Skin of body (tissue), 1 donor: ENCODE measurements at regions not wholly inside any gene's neighbourhood (a gene's known extent, or its start where the extent isn't known, plus 50 kb on each side); places are given as distances from the start of the nearest gene placed in this dataset.
"Not testable (repeated sequence)": the region's sequence is repeated elsewhere in the genome, so short reads cannot be mapped to it uniquely, and the experiment has no call there.

Experiments used
- DNase-seq: peaks from one replicate; lab custom pipeline; 2025; lab: John Stamatoyannopoulos, UW

DNA sequence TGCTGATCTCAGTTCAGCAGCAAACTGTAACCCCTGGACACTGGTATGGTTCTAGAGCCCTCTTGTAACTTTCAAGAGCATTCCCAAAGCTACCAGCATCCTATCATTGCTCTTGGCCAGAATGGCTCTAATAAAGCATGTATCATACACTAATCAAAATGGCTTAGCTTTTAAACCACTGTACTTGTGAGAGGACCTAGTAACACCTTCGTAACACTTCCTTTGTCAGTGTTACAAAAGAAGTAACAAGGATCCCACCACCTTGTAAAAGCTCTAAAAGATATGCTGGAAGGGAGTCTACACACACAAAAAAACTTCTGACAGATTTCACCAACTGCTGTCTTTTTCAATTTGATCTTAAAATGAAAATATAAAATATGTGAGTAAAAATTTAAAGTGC, 144.7 kb downstream of the ALOX5 start:
- no peak for DNase-seq

DNA sequence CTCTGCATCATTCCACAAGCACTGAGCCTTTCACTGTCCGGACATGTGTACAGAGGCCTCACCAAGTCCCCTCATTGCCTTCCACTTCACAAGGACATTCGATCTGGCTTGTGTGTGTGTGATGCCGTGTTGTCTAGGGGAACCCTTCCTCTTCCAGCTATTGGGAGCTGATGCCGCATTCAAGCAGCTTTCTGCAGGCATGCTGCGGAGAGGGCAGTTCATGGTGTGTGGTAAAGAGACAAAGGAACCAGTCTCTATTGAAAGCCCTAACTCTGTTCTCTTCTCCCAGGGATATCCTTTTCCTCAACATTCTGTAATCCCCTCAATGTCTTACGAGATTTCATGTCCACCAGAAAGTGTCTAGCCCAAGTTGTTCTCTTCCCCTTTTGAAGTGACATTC, 141.6 kb downstream of the ALOX5 start:
- DNase-seq: no peak

DNA sequence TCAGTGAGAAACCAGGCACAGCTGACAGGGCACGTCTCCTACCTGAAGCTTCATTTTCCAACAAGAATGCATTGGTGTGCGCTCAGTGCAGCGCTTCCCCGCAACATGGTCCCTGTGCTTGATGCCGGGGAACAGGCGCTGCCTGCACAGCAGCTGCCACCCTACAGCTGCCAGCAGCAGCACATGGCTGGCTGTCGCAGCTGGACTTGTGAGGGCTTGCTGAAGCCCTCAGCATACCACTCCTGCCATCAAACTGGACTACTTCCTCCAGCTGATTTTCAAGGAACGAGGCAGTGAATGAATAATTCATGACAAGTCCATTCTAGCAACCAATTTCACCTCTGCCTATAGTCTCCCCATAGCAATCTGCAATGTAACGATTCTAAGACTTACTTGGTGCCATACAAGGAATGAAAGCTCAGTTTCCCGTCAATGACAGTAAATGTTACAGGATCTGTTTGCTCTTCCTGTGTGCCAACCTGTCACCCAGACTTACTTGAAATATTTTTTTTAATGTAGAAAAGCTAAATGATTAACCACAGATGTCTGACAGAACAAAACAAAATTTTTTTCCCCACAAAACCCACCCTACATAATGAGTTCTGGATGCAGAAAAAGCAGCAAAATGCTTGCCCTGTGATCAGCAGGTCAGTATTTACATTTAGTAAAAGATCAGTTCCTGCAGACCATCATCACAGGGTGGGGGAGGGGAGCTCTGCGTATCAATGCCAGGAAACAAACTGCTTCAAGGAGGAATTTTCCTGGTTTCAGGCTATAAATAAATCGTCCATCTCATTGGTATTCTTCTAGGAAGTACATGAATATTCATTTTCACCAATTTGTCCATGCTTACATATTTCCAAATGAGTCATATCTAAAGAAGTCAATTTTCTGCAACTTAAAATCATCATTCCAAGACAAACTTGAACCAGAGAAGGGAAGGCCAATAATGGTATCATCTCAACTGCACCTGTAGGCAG, 140.6 kb downstream of the ALOX5 start:
- peak; percentile 16 for DNase-seq

DNA sequence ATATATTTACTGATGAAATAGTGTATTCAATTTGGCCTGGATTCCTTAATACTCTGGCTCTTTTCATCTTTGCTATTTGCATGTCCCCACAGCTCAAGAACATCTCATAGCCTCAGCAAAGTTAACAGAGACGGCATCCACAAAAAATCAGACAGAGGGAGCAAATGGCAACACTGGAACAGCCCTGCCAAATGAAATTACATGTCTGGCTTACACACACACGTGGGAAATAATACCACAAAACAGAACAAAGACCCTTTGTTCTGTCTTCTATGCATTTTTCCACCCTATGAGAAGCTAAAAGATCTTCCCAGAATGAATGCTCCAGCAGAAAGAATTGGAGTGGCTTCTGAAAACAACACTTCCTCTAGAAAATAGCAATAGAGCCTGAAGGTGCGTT, 139.5 kb downstream of the ALOX5 start:
- DNase-seq: no peak

DNA sequence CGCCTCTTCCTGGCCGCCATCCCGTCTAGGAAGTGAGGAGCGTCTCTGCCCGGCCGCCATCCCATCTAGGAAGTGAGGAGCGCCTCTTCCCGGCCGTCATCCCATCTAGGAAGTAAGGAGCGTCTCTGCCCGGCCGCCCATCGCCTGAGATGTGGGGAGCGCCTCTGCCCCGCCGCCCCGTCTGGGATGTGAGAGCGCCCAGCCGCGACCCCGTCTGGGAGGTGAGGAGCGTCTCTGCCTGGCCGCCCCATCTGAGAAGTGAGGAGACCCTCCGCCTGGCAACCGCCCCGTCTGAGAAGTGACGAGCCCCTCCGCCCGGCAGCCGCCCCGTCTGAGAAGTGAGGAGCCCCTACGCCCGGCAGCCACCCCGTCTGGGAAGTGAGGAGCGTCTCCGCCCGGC, 137.9 kb downstream of the ALOX5 start:
- not testable (repeated sequence) for DNase-seq

DNA sequence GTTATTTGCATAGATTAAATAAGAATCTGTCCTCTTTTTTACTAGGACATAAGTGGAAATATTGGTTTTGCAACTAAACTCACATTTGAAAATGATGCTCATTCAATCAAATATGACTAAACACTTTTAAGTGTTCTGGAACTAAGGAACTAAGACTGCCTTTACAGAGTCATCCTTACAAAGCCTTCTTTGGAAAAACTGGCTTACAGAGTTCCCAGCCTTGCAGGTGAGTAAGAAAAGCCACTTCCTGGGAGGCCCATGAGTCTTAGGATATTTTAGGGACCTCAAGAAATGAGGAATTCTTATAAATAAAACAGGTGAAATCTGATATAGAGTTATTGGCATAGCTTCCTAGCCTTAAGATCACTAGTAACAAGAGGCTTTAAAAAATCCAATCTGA, 135.5 kb downstream of the ALOX5 start:
- DNase-seq: no peak

DNA sequence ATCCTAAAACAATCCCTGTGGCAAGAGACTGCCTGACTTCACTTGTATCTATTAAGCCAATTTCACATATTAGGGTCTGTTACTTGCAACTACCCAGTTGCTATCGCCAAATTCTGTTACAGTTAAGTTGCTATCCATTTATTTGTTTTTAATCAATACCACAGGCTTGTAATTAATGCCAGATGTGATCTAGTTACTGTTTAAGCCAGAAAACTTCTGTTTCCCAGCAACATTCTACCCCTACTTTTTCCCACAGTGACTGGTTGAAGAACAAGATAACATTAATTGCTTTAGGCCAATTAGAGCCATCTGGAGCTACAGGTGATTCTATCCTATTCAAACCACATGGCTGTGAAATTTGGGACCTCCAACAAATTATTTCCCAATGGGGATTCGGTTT, 131.3 kb downstream of the ALOX5 start:
- DNase-seq: peak; percentile 68

DNA sequence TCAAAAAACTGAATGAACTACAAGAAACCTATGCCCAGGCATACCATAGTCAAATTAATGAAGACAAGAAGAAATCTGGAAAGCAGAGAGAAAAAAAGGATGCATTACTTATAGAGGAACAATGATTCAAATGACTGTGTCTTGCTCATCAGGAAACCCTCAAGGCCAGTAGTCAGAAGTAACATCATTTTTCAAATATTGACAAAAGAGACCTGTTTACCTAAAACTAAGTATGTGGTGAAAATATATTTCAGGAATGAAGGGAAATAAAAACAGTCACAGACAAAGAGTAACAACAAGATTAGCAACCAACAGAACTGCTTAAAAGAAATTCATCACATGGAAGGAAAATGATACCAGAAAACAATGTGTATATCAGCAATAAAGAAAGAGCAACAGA, 128.4 kb downstream of the ALOX5 start:
- no peak for DNase-seq

DNA sequence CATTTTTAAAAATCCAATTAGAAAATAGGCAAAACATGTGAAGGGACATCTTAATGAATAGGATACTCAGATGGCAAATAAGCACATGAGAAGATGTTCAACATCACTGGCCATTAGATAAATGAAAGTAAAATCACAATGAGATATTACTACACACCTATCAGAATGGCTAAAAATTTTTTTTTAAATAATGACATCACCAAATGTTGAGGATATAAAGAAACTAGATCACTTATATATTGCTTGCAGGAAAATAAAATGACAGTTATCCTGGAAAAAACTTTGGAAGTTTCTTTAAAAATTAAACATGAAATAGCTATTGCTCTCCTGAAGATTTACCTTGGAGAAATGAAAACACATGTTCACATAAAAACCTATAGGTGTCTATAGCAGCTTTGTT, 127.8 kb downstream of the ALOX5 start:
- DNase-seq: no peak

DNA sequence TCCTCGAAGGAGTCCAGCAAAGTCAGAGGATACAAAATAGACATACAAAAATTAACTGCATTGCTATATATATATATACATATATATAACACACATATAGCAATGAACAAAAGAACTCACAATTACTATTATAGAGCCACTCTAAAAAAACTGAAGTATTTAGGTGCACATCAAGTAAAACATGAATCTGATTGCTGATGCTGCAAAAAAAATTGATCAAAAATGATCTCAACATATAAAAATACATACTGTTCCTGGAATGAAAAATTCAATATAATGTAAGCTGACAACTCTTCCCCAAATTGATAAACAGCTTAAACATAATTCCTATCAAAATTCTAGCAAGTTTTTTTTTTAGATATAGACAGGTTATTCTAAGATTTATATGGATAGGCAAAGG, 126.8 kb downstream of the ALOX5 start:
- no peak for DNase-seq

DNA sequence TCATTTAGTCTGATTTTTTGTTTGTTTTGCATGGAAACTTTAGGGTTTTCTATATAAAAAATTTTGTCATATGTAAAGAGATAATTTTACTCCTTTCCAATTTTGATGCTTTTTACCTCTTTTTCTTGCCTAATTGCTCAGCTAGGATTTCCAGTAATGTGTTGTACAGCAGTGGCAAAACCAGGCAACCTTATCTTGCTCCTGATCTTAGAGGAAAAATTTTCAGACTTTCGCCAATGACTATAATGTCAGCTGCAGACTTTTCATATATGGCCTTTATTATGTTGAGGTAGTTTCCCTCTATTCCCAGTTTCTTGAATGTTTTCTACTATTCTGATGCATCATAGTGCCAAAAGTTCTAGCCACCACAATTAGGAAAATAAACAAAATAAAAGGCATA, 126.3 kb downstream of the ALOX5 start:
- DNase-seq: no peak

DNA sequence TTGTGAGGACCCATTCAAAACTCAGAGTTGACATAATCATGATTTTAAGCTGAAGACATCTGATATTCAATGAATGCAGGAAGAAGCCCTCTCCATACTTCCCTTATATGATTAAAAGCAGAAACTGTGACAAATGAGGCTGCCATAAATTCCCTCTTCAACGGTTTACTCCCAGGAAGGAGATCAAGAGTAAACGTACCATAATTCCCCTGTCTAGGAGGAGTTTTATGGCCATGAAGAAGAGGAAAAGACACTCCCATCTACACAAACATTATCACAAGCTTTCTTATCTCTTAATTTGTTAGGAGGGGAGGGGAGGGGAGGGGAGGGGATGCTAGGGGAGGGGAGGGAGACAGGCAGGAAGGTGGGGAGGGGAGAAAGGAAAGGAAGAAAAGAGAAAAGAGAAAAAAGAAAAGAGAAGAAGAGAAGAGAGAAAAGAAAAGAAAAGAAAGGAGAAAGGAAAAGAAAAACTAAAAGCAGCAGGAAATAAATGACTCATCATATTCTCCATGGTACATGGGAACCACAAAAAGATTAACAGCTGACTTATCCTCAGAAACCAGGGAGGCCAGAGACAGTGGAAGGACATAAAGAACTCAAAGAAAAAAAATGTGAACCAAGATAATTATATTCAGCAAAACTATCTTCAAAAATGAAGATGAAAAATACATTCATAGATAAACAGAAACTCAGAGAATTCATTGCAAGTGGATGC, 121.6 kb downstream of the ALOX5 start:
- DNase-seq: no peak
